OCI-LY1 (cell line): ENCODE measurements at regions not wholly inside any gene's neighbourhood (a gene's known extent, or its start where the extent isn't known, plus 50 kb on each side); places are given as distances from the start of the nearest gene placed in this dataset.

Experiments
- CTCF ChIP-seq: fragments of 200-600 bp; sonication (generic), shearing (Covaris generic); IDR thresholded peaks from 2 replicates; pipeline ENCODE4 v1.5.1; 2017; ENCODE audit warnings: mild to moderate bottlenecking, antibody characterized with exemption, low read length, moderate library complexity, mixed read lengths
- EZH2 ChIP-seq: fragments of 200-600 bp; sonication (generic), shearing (Covaris generic); IDR thresholded peaks from 2 replicates; pipeline ENCODE4 v1.8.0; 2017; ENCODE audit warnings: borderline replicate concordance, mixed run types, mild to moderate bottlenecking, antibody characterized with exemption, low read length, moderate library complexity, mixed read lengths

GRCh38 chr4:163988865-163989264 lies 494.4 kb downstream of the TMA16 start:
- TF ChIP-seq CTCF: no peak
- no peak for TF ChIP-seq EZH2
